SU-DHL-6 (cell line): ENCODE measurements at regions not wholly inside any gene's neighbourhood (a gene's known extent, or its start where the extent isn't known, plus 50 kb on each side); places are given as distances from the start of the nearest gene placed in this dataset.

Experiments
- EZH2phosphoT487 ChIP-seq: fragments of 200-600 bp; sonication (generic), shearing (Covaris generic); conservative IDR thresholded peaks from 2 replicates; pipeline ENCODE4 v1.6.1; 2018; ENCODE audit warnings: mild to moderate bottlenecking, antibody characterized with exemption, low read length, moderate library complexity, mixed read lengths
- TF ChIP-seq, protein P1 (sequence below): fragments of 200-600 bp; sonication (generic); IDR thresholded peaks from one replicate; pipeline ENCODE4 v1.5.1; 2017; ENCODE audit warnings: antibody characterized with exemption, mild to moderate bottlenecking, low read length, moderate library complexity; ENCODE audit not compliant: insufficient read depth, poor library complexity, severe bottlenecking

DNA sequence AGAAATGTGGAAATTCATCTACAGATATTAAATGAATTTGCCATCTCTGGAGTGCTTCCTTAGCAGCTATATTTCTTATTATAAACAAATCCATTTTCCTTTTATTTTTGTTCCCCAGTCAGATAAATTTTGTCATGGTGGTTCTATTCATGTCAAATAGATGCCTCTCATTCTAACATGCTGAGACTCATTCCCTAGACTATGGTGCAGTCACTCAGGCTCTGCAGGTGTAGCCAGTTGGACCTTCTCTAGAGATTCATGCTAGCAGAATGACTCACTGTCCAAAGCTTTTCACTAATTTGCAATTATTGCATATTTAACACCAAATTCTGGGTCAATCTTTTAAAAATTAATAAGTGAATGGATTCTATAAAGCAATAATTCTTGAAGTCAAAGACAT lies 1392.7 kb downstream of the PCDH7 start:
- TF ChIP-seq, protein P1, sequence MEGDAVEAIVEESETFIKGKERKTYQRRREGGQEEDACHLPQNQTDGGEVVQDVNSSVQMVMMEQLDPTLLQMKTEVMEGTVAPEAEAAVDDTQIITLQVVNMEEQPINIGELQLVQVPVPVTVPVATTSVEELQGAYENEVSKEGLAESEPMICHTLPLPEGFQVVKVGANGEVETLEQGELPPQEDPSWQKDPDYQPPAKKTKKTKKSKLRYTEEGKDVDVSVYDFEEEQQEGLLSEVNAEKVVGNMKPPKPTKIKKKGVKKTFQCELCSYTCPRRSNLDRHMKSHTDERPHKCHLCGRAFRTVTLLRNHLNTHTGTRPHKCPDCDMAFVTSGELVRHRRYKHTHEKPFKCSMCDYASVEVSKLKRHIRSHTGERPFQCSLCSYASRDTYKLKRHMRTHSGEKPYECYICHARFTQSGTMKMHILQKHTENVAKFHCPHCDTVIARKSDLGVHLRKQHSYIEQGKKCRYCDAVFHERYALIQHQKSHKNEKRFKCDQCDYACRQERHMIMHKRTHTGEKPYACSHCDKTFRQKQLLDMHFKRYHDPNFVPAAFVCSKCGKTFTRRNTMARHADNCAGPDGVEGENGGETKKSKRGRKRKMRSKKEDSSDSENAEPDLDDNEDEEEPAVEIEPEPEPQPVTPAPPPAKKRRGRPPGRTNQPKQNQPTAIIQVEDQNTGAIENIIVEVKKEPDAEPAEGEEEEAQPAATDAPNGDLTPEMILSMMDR, result no peak
- TF ChIP-seq EZH2phosphoT487, result no peak
